NCI-H345 (cell line): ENCODE measurements at regions not wholly inside any gene's neighbourhood (a gene's known extent, or its start where the extent isn't known, plus 50 kb on each side); places are given as distances from the start of the nearest gene placed in this dataset.
"Not testable (repeated sequence)": the region's sequence is repeated elsewhere in the genome, so short reads cannot be mapped to it uniquely, and the experiment has no call there.

Experiments used
- DNase-seq: peaks from one replicate; lab custom pipeline; 2025; lab: John Stamatoyannopoulos, UW

- DNase-seq: no peak
These were observed 70.9 kb upstream of the NBPF4 start for GRCh38 chr1:108314815-108315214.

- no peak for DNase-seq
These were observed 72.7 kb upstream of the NBPF4 start for GRCh38 chr1:108316545-108316944.

- DNase-seq: no peak
These were observed 77.0 kb upstream of the NBPF4 start for GRCh38 chr1:108320849-108321248.

DNA sequence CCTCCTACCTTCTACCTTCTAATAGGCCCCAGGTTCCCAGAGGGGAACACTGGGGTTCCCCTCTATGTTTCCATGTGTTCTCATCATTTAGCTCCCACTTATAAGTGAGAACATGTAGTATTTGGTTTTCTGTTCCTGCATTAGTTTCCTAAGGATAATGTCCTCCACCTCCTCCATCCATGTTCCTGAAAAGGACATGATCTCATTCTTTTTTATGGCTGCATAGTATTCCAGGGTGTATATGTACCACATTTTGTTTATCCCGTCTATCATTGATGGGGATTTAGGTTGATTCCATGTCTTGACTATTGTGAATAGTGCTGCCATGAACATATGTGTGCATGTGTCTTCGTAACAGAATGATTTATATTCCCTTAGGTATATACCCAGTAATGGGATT lies 81.5 kb upstream of the NBPF4 start:
- DNase-seq: not testable (repeated sequence)

- no peak for DNase-seq
These were observed 83.9 kb upstream of the NBPF4 start for GRCh38 chr1:108327534-108328466.

- peak; percentile 8 for DNase-seq
These were observed 102.1 kb upstream of the NBPF4 start for GRCh38 chr1:108345776-108346531.

- DNase-seq: no peak
These were observed 92.3 kb upstream of the NBPF6 start for GRCh38 chr1:108357802-108358201.

- not testable (repeated sequence) for DNase-seq
These were observed 69.9 kb upstream of the NBPF6 start for GRCh38 chr1:108380059-108380832.
